GM23338 (cell line): ENCODE measurements at regions not wholly inside any gene's neighbourhood (a gene's known extent, or its start where the extent isn't known, plus 50 kb on each side); places are given as distances from the start of the nearest gene placed in this dataset.

Experiments used
- ATAC-seq: fragments of 200-7000 bp; cut with Tn5 transposase; 3 replicates; pipeline ENCODE4 v1.9.1; 2020
- DNase-seq: peaks from one replicate; pipeline ENCODE4 v3.0.0-alpha.2; 2015; ENCODE audit warnings: low spot score
- H2AFZ ChIP-seq: fragments of 200-600 bp; sonication (generic); 2 replicates; pipeline ENCODE4 v1.8.0; 2016; ENCODE audit warnings: antibody characterized with exemption, mild to moderate bottlenecking, moderate library complexity
- H3F3A ChIP-seq: fragments of 200-600 bp; sonication (generic); replicated peaks from 2 replicates; pipeline ENCODE4 v1.8.0; 2017; ENCODE audit warnings: antibody characterized with exemption, mixed run types, low read depth
- H3K27ac ChIP-seq: fragments of 200-600 bp; sonication (generic); 2 replicates; pipeline ENCODE4 v1.6.1; 2016; ENCODE audit warnings: low read depth
- H3K27me3 ChIP-seq: fragments of 200-600 bp; sonication (generic); 2 replicates; pipeline ENCODE4 v1.8.0; 2016; ENCODE audit warnings: mild to moderate bottlenecking, mixed run types, moderate library complexity; ENCODE audit not compliant: insufficient read depth
- H3K36me3 ChIP-seq: fragments of 200-600 bp; sonication (generic); 2 replicates; pipeline ENCODE4 v1.8.0; 2016; ENCODE audit warnings: mild to moderate bottlenecking; ENCODE audit not compliant: insufficient read depth
- H3K4me1 ChIP-seq: fragments of 200-600 bp; sonication (generic); 2 replicates; pipeline ENCODE4 v1.8.0; 2016; ENCODE audit warnings: mild to moderate bottlenecking, moderate library complexity; ENCODE audit not compliant: insufficient read depth
- H3K4me2 ChIP-seq: fragments of 200-600 bp; sonication (generic); 2 replicates; pipeline ENCODE4 v1.7.1; 2017; ENCODE audit warnings: mixed run types
- H3K4me3 ChIP-seq: fragments of 200-600 bp; sonication (generic); 2 replicates; pipeline ENCODE4 v1.6.1; 2016; ENCODE audit warnings: mixed run types
- H3K79me2 ChIP-seq: fragments of 200-600 bp; sonication (generic); replicated peaks from 2 replicates; pipeline ENCODE4 v1.8.0; 2017; ENCODE audit warnings: mild to moderate bottlenecking; ENCODE audit not compliant: insufficient read depth
- H3K9me2 ChIP-seq: fragments of 200-600 bp; sonication (generic); 2 replicates; pipeline ENCODE4 v1.8.0; 2017; ENCODE audit not compliant: insufficient read depth
- H4K20me1 ChIP-seq: fragments of 200-600 bp; sonication (generic); replicated peaks from 2 replicates; pipeline ENCODE4 v1.8.0; 2017; ENCODE audit warnings: mild to moderate bottlenecking; ENCODE audit not compliant: insufficient read depth
- H3K27ac Mint-ChIP-seq: 2 replicates; pipeline ENCODE4 v1.8.0; 2020; ENCODE audit warnings: inconsistent platforms, mild to moderate bottlenecking, moderate library complexity, mixed read lengths
- H3K27me3 Mint-ChIP-seq: 3 replicates; pipeline ENCODE4 v1.8.0; 2022; ENCODE audit warnings: low read depth, mild to moderate bottlenecking, moderate library complexity, mixed read lengths, inconsistent platforms; ENCODE audit not compliant: insufficient read depth, poor library complexity
- H3K36me3 Mint-ChIP-seq: 3 replicates; pipeline ENCODE4 v1.8.0; 2021; ENCODE audit warnings: low read depth, mild to moderate bottlenecking, inconsistent platforms, moderate library complexity, mixed read lengths
- H3K4me1 Mint-ChIP-seq: 3 replicates; pipeline ENCODE4 v1.8.0; 2020; ENCODE audit warnings: mild to moderate bottlenecking, inconsistent platforms, mixed read lengths
- H3K4me3 Mint-ChIP-seq: 3 replicates; pipeline ENCODE4 v1.8.0; 2021; ENCODE audit warnings: moderate library complexity, mild to moderate bottlenecking, inconsistent platforms, mixed read lengths
- H3K9me3 Mint-ChIP-seq: 3 replicates; pipeline ENCODE4 v1.8.0; 2020; ENCODE audit warnings: moderate library complexity, mild to moderate bottlenecking, inconsistent platforms, mixed read lengths
- CREB1 ChIP-seq: fragments of 250-450 bp; sonication (Bioruptor Pico); IDR thresholded peaks from 2 replicates; pipeline ENCODE4 v1.5.0; 2020; ENCODE audit warnings: low read depth, mild to moderate bottlenecking, moderate library complexity
- EZH2 ChIP-seq: fragments of 200-600 bp; sonication (generic); IDR thresholded peaks from one replicate; pipeline ENCODE4 v1.8.0; 2017; ENCODE audit warnings: antibody characterized with exemption, mild to moderate bottlenecking, low read depth; ENCODE audit not compliant: unreplicated experiment
- JUNB ChIP-seq: IDR thresholded peaks from one replicate; pipeline ENCODE4 v1.6.1; 2016; ENCODE audit warnings: antibody characterized with exemption; ENCODE audit not compliant: unreplicated experiment
- POLR2AphosphoS5 ChIP-seq: IDR thresholded peaks from 2 replicates; pipeline ENCODE4 v1.6.1; 2016; ENCODE audit warnings: antibody characterized with exemption, low read depth
- REST ChIP-seq: IDR thresholded peaks from one replicate; pipeline ENCODE4 v1.6.1; 2018; ENCODE audit warnings: antibody characterized with exemption; ENCODE audit not compliant: unreplicated experiment
- ZNF331 ChIP-seq: fragments of 250-450 bp; sonication (Bioruptor Pico); IDR thresholded peaks from 2 replicates; pipeline ENCODE4 v1.5.0; 2020; ENCODE audit warnings: low read depth, mild to moderate bottlenecking, moderate library complexity
- TF ChIP-seq, protein P1 (sequence below): fragments of 250-450 bp; sonication (Bioruptor Pico); IDR thresholded peaks from 2 replicates; pipeline ENCODE4 v1.5.0; 2020; ENCODE audit warnings: mild to moderate bottlenecking, moderate library complexity

DNA sequence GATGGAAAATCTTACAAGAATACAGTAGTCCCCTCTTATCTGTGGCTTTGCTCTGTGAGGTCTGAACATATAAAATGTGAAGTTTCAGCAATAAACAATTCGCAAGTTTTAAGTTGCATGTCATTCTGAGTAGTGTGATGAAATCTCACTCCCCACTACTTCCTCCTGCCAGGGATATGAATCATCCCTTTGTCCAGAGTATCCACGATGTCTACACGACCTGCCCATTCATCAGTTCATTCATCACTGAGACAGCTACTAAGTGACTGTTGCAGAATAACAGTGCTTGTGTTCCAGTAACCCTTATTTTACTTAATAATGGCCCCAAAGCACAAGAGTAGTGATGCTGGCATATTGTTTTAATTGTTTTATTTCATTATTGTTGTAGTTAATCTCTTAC lies 489.2 kb upstream of the UBE2E2 start (continued):
- TF ChIP-seq, protein P1, sequence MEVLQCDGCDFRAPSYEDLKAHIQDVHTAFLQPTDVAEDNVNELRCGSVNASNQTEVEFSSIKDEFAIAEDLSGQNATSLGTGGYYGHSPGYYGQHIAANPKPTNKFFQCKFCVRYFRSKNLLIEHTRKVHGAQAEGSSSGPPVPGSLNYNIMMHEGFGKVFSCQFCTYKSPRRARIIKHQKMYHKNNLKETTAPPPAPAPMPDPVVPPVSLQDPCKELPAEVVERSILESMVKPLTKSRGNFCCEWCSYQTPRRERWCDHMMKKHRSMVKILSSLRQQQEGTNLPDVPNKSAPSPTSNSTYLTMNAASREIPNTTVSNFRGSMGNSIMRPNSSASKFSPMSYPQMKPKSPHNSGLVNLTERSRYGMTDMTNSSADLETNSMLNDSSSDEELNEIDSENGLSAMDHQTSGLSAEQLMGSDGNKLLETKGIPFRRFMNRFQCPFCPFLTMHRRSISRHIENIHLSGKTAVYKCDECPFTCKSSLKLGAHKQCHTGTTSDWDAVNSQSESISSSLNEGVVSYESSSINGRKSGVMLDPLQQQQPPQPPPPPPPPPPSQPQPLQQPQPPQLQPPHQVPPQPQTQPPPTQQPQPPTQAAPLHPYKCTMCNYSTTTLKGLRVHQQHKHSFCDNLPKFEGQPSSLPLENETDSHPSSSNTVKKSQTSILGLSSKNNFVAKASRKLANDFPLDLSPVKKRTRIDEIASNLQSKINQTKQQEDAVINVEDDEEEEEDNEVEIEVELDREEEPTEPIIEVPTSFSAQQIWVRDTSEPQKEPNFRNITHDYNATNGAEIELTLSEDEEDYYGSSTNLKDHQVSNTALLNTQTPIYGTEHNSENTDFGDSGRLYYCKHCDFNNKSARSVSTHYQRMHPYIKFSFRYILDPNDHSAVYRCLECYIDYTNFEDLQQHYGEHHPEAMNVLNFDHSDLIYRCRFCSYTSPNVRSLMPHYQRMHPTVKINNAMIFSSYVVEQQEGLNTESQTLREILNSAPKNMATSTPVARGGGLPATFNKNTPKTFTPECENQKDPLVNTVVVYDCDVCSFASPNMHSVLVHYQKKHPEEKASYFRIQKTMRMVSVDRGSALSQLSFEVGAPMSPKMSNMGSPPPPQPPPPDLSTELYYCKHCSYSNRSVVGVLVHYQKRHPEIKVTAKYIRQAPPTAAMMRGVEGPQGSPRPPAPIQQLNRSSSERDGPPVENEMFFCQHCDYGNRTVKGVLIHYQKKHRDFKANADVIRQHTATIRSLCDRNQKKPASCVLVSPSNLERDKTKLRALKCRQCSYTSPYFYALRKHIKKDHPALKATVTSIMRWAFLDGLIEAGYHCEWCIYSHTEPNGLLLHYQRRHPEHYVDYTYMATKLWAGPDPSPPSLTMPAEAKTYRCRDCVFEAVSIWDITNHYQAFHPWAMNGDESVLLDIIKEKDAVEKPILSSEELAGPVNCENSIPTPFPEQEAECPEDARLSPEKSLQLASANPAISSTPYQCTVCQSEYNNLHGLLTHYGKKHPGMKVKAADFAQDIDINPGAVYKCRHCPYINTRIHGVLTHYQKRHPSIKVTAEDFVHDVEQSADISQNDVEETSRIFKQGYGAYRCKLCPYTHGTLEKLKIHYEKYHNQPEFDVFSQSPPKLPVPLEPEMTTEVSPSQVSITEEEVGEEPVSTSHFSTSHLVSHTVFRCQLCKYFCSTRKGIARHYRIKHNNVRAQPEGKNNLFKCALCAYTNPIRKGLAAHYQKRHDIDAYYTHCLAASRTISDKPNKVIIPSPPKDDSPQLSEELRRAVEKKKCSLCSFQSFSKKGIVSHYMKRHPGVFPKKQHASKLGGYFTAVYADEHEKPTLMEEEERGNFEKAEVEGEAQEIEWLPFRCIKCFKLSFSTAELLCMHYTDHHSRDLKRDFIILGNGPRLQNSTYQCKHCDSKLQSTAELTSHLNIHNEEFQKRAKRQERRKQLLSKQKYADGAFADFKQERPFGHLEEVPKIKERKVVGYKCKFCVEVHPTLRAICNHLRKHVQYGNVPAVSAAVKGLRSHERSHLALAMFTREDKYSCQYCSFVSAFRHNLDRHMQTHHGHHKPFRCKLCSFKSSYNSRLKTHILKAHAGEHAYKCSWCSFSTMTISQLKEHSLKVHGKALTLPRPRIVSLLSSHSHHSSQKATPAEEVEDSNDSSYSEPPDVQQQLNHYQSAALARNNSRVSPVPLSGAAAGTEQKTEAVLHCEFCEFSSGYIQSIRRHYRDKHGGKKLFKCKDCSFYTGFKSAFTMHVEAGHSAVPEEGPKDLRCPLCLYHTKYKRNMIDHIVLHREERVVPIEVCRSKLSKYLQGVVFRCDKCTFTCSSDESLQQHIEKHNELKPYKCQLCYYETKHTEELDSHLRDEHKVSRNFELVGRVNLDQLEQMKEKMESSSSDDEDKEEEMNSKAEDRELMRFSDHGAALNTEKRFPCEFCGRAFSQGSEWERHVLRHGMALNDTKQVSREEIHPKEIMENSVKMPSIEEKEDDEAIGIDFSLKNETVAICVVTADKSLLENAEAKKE (CRISPR knock-in tag): no peak
- no peak for TF ChIP-seq CREB1 (CRISPR knock-in tag)

- Histone ChIP-seq H3K4me1 (no peaks in the 10 kb centered on the region), H3K9me2 (peaks cover 9% of the 10 kb centered on the region; the same call in 1 of the 2 replicates), H3K4me3 (no peak overlapping the region), H3K79me2 (no peaks in the 10 kb centered on the region), H3K27me3 (no peaks in the 10 kb centered on the region), H3K27ac (no peak overlapping the region), H4K20me1 (no peaks in the 10 kb centered on the region), H3F3A (no peaks in the 10 kb centered on the region), H3K36me3 (no peaks in the 10 kb centered on the region), H2AFZ (no peak overlapping the region), H3K4me2 (no peak overlapping the region)
- Mint-ChIP-seq H3K9me3 (peaks cover 35% of the 10 kb centered on the region), H3K36me3 (peaks cover 13% of the 10 kb centered on the region; the same call in 1 of the 3 replicates), H3K27ac (no peak overlapping the region), H3K27me3 (no peaks in the 10 kb centered on the region), H3K4me3 (no peak overlapping the region), H3K4me1 (no peaks in the 10 kb centered on the region)
- DNase-seq (peak; percentile 6), ATAC-seq (no peak)
- TF ChIP-seq CREB1 (CRISPR knock-in tag): no peak
- no peak for TF ChIP-seq POLR2AphosphoS5
- TF ChIP-seq REST: no peak
- no peak for TF ChIP-seq JUNB
- TF ChIP-seq ZNF331 (CRISPR knock-in tag): no peak
- no peak for TF ChIP-seq EZH2
Observed at GRCh38 chr3:22714749-22715148, 488.4 kb upstream of the UBE2E2 start.
